Right lobe of liver (tissue), 6 donors: ENCODE measurements at regions not wholly inside any gene's neighbourhood (a gene's known extent, or its start where the extent isn't known, plus 50 kb on each side); places are given as distances from the start of the nearest gene placed in this dataset.
A peak's percentile ranks its signal among the peaks of the same experiment; 100 is the strongest.

Source experiments
- ATAC-seq, 4 donors: fragments of 200-7000 bp; cut with Tn5 transposase; one replicate each; pipeline ENCODE4 v1.9.1; 2020; ENCODE audit warnings: mild to moderate bottlenecking in 4 of 4, moderate library complexity in 4 of 4
- DNase-seq, 3 donors: peaks; one replicate each; pipeline ENCODE4 v3.0.0-alpha.2; 2020
- H3K27ac ChIP-seq, 3 donors: fragments of 200-600 bp; one replicate each; pipeline ENCODE4 v1.8.0; 2022
- H3K27me3 ChIP-seq, 2 donors: fragments of 200-600 bp; one replicate each; pipeline ENCODE4 v1.8.0; 2022
- H3K36me3 ChIP-seq, 4 donors: fragments of 200-600 bp; sonication (generic) in 1 of 4; one replicate each; pipeline versions ENCODE4 v1.5.1 to v1.8.0; 2017 to 2022; ENCODE audit warnings: control low read depth in 1 of 4
- H3K4me1 ChIP-seq, 4 donors: fragments of 200-600 bp; sonication (generic) in 1 of 4; one replicate each; pipeline versions ENCODE4 v1.5.1 to v1.8.0; 2017 to 2022; ENCODE audit warnings: control low read depth in 1 of 4
- H3K4me3 ChIP-seq, 3 donors: fragments of 200-600 bp; one replicate each; pipeline ENCODE4 v1.8.0; 2022
- H3K9me3 ChIP-seq, 4 donors: fragments of 200-600 bp; sonication (generic) in 1 of 4; one replicate each; pipeline versions ENCODE4 v1.5.1 to v1.8.0; 2017 to 2022; ENCODE audit warnings: control low read depth in 1 of 4
- POLR2A ChIP-seq: fragments of 450-650 bp; IDR thresholded peaks from one replicate; pipeline ENCODE4 v1.6.1; 2017; ENCODE audit warnings: antibody characterized with exemption, mild to moderate bottlenecking
- WGBS: methylation state at CpG from one replicate; pipeline ENCODE4 v1.1.6; 2018; ENCODE audit warnings: low coverage, low lambda C conversion rate; ENCODE audit not compliant: insufficient coverage; ENCODE audit errors: missing lambda C conversion rate; 5-methylcytosine and 5-hydroxymethylcytosine counted together
- intact Hi-C, 2 donors: fragments of 100-400 bp; cut with DNase I; formaldehyde crosslinking; loops; one replicate each; pipeline versions ENCODE4 v1.11.2 to v1.14.1; 2022
- TF ChIP-seq, protein P1 (sequence below), 4 donors: fragments of 200-600 bp in 3 of 4; fragments of 450-650 bp in 1 of 4; IDR thresholded peaks; one replicate each; pipeline versions ENCODE4 v1.5.1 to v1.8.0; 2016 to 2022; ENCODE audit warnings: antibody characterized with exemption in 4 of 4, mild to moderate bottlenecking in 2 of 4
- donor health status: DM: no; HTN: yes; CAD: no.
- donor health status: DM: no; HTN: no; CAD: no.
- donor health status: DM: no; HTN: no; CAD: no.
- donor health status: DM: no; HTN: yes; CAD: no.
- donor health status: DM: no; HTN: yes; CAD: no.

DNA sequence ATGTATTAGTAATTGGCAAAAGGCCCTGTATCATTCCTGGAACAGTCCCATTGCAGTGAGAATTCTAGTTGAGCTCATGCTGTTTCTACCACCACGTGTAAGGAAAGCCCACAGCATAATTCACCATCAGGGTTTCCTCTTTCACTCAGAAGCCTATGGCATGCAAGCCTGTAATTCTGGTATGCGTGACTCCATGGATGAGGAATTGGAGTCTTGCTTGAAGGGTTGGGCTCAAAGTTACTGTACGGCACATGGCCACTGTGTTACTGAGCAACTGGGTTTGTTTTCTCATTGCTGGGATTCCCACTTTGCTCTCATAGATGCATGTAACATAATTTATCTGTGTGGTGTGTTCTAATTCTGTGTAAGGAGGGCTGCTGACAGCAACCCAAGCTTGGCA is 132.3 kb upstream of the NR3C2 start:
- WGBS, result 67% methylated on average over 3 of the region's 3 CpGs
- no peaks in the 10 kb centered on the region for H3K36me3 ChIP-seq
- H3K4me1 ChIP-seq, result no peaks in the 10 kb centered on the region
- H3K9me3 ChIP-seq, result no peaks in the 10 kb centered on the region
- H3K27me3 ChIP-seq, result no peaks in the 10 kb centered on the region
- ATAC-seq (no peak), DNase-seq (no peak)
- intact Hi-C loops, result no loop called here
- H3K4me3 ChIP-seq, result no peak overlapping the region
- TF ChIP-seq, protein P1, sequence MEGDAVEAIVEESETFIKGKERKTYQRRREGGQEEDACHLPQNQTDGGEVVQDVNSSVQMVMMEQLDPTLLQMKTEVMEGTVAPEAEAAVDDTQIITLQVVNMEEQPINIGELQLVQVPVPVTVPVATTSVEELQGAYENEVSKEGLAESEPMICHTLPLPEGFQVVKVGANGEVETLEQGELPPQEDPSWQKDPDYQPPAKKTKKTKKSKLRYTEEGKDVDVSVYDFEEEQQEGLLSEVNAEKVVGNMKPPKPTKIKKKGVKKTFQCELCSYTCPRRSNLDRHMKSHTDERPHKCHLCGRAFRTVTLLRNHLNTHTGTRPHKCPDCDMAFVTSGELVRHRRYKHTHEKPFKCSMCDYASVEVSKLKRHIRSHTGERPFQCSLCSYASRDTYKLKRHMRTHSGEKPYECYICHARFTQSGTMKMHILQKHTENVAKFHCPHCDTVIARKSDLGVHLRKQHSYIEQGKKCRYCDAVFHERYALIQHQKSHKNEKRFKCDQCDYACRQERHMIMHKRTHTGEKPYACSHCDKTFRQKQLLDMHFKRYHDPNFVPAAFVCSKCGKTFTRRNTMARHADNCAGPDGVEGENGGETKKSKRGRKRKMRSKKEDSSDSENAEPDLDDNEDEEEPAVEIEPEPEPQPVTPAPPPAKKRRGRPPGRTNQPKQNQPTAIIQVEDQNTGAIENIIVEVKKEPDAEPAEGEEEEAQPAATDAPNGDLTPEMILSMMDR (IDR thresholded peaks at IDR 0.05), result no peak
- TF ChIP-seq POLR2A, result no peak
- H3K27ac ChIP-seq, result no peak overlapping the region

DNA sequence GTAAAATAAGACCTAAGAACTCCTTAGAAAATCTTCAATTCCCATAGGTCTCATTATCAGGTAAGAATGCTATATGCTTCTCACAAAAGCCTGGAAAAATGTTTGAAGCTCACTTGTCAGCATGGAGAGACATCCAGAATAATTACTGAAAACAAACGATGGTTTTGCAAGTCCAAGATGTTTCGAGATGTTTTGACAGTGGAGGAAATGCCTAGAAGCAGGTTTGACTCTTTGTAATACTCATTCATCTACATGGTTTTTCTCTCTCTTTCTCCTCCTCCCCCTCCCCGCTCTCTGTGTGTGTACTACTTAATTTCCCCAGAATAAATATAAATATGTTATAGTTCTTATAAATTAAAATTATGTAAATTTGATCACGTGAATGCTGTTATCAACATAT is 131.9 kb upstream of the NR3C2 start:
- H3K4me3 ChIP-seq, result no peak overlapping the region
- H3K27ac ChIP-seq, result no peak overlapping the region
- no peaks in the 10 kb centered on the region for H3K36me3 ChIP-seq
- H3K4me1 ChIP-seq, result no peaks in the 10 kb centered on the region
- TF ChIP-seq, protein P1 (IDR thresholded peaks at IDR 0.05), result no peak
- TF ChIP-seq POLR2A, result no peak
- ATAC-seq (no peak), DNase-seq (no peak)
- no peaks in the 10 kb centered on the region for H3K27me3 ChIP-seq
- intact Hi-C loops, result no loop called here
- 40% methylated on average over 4 of the region's 4 CpGs for WGBS
- H3K9me3 ChIP-seq, result no peaks in the 10 kb centered on the region

DNA sequence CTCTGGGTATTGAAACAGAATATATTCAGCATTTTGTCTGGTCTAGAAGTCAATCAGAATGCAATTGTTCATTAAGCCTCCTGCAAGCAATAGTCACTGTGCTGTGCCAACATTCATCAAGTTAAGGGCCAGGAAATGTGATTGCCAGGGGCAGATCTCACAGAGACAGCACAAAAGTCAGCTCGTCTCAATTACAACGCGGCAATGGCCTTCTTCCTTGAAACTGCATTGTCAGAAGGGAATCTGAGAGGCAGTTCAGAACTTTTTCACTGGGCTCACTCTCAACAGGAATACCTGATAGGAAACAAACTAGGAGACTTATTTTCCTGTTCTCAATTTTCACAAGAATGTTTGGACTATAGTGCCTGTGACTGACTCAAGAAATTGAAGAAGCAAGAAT is 131.1 kb upstream of the NR3C2 start:
- Histone ChIP-seq H3K4me1 (no peaks in the 10 kb centered on the region), H3K27me3 (no peaks in the 10 kb centered on the region), H3K9me3 (no peaks in the 10 kb centered on the region), H3K36me3 (no peaks in the 10 kb centered on the region), H3K4me3 (no peak overlapping the region), H3K27ac (no peak overlapping the region)
- intact Hi-C loops, result no loop called here
- 50% methylated on average over 2 of the region's 3 CpGs for WGBS
- ATAC-seq (no peak), DNase-seq (no peak)
- no peak for TF ChIP-seq POLR2A
- TF ChIP-seq, protein P1 (IDR thresholded peaks at IDR 0.05), result no peak

DNA sequence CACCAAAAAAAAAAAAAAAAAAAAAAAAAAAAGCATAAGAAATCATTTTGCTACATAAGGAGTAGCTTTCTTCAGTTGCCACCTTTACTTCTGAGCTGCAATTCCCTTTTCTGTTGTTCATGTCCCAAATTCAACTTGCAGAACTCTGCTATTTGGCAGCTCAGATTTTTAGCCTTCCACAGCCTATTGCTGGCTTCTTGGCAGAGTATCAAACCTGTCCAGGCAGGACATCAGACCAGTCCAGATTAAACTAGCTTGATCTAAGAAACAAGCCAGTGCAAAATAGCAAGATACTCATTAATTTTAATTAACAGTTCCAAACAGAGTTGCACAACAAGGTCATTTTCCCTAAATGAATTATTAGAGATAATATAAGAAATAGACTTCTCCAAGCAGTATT is 123.6 kb upstream of the NR3C2 start:
- no peak for TF ChIP-seq POLR2A
- Histone ChIP-seq H3K36me3 (no peaks in the 10 kb centered on the region), H3K4me3 (no peak overlapping the region), H3K9me3 (no peaks in the 10 kb centered on the region), H3K4me1 (no peaks in the 10 kb centered on the region), H3K27ac (no peak overlapping the region), H3K27me3 (no peaks in the 10 kb centered on the region)
- DNase-seq (no peak), ATAC-seq (peak in 1 of 4 donors; percentile 20)
- intact Hi-C loops, result no loop called here

DNA sequence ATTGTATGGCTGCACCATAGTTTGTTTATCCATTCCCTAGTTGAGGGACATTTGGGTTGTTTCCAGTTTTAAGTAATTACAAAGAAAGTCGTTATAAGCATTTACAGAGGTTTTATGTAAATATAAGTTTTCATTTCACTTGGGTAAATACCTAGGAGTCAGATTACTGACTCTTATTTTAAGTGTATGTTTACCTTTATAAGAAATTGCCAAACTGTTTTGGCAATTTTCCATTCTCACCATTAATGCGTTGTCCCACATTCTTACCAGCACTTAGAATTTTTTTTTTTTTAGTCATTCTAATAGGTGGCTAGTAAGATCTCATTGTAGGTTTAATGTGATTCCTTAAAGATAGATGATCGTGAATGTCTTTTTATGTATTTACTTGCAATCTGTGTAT is 121.5 kb upstream of the NR3C2 start:
- 47% methylated on average over 3 of the region's 3 CpGs for WGBS
- DNase-seq, result no peak
- no peaks in the 10 kb centered on the region for H3K36me3 ChIP-seq
- H3K27ac ChIP-seq, result no peak overlapping the region
- no peak for ATAC-seq
- no peaks in the 10 kb centered on the region for H3K27me3 ChIP-seq
- H3K4me3 ChIP-seq, result no peak overlapping the region
- H3K4me1 ChIP-seq, result no peaks in the 10 kb centered on the region
- TF ChIP-seq, protein P1 (IDR thresholded peaks at IDR 0.05), result no peak
- TF ChIP-seq POLR2A, result no peak
- H3K9me3 ChIP-seq, result no peaks in the 10 kb centered on the region
- intact Hi-C loops, result no loop called here
